H1 (cell line): ENCODE measurements at regions not wholly inside any gene's neighbourhood (a gene's known extent, or its start where the extent isn't known, plus 50 kb on each side); places are given as distances from the start of the nearest gene placed in this dataset.

Experiments used
- CTCF ChIA-PET: fragments of 300-600 bp; sonication (Branson Sonifier 250); formaldehyde crosslinking; loops from one replicate; lab custom pipeline; 2021; ENCODE audit not compliant: partially characterized antibody; lab: Charles Lee
- POLR2A ChIA-PET: fragments of 300-600 bp; sonication (Branson Sonifier 250); formaldehyde crosslinking; loops from one replicate; lab custom pipeline; 2021; ENCODE audit warnings: inconsistent platforms; ENCODE audit not compliant: partially characterized antibody; lab: Charles Lee
- DNase-seq, 2 experiments: peaks; one replicate each; pipeline versions ENCODE4 v3.0.0 to v3.0.0-alpha.2; 2010 to 2022; ENCODE audit warnings: low spot score in 2 of 2, low read depth in 1 of 2, mixed read lengths in 1 of 2
- FAIRE-seq: peaks from 2 replicates; lab custom pipeline; 2011; peaks lifted over from hg19 to GRCh38; lab: Jason Lieb, UNC
- H2AFZ ChIP-seq: 2 replicates; pipeline ENCODE4 v1.8.1; 2012; ENCODE audit warnings: low read length, inconsistent platforms
- H2AK5ac ChIP-seq: 2 replicates; pipeline ENCODE4 v1.6.1; 2013; ENCODE audit warnings: low read depth, low read length
- H2BK120ac ChIP-seq: replicated peaks from 2 replicates; pipeline ENCODE3; 2013; ENCODE audit warnings: low read depth, low read length, inconsistent platforms
- H2BK12ac ChIP-seq: 2 replicates; pipeline ENCODE4 v1.6.1; 2013; ENCODE audit warnings: low read depth, low read length
- H2BK15ac ChIP-seq: 2 replicates; pipeline ENCODE4 v1.6.1; 2013; ENCODE audit warnings: low read length
- H2BK20ac ChIP-seq: 2 replicates; pipeline ENCODE4 v1.6.1; 2013; ENCODE audit warnings: low read length
- H2BK5ac ChIP-seq: 2 replicates; pipeline ENCODE4 v1.6.1; 2013; ENCODE audit warnings: low read depth, low read length
- H3K14ac ChIP-seq: 2 replicates; pipeline ENCODE4 v1.6.1; 2013; ENCODE audit warnings: inconsistent platforms; ENCODE audit not compliant: insufficient read length
- H3K18ac ChIP-seq: 2 replicates; pipeline ENCODE4 v1.6.1; 2013; ENCODE audit warnings: low read length; ENCODE audit errors: extremely low read depth
- H3K23ac ChIP-seq: 2 replicates; pipeline ENCODE4 v1.6.1; 2013; ENCODE audit warnings: inconsistent platforms; ENCODE audit not compliant: insufficient read length
- H3K23me2 ChIP-seq: 2 replicates; pipeline ENCODE4 v1.6.1; 2013; ENCODE audit warnings: low read depth, low read length
- H3K27ac ChIP-seq: 2 replicates; pipeline ENCODE4 v1.6.1; 2011; ENCODE audit warnings: low read depth, low read length, inconsistent platforms
- H3K27me3 ChIP-seq, 4 experiments: replicated peaks in 1 of 4; 1 replicate in 1 of 4; 2 replicates in 3 of 4; pipeline versions ENCODE4 v1.6.1 to v1.8.1; 2011 to 2013; ENCODE audit warnings: low read length in 3 of 4, mild to moderate bottlenecking in 3 of 4, inconsistent platforms in 2 of 4, mixed read lengths in 2 of 4, moderate library complexity in 1 of 4; ENCODE audit not compliant: control insufficient read depth in 3 of 4, insufficient read depth in 3 of 4; ENCODE audit errors: extremely low read depth in 1 of 4
- H3K36me3 ChIP-seq, 4 experiments: 2 replicates each; pipeline versions ENCODE4 v1.6.1 to v1.8.1; 2011 to 2013; ENCODE audit warnings: mild to moderate bottlenecking in 4 of 4, low read length in 3 of 4, moderate library complexity in 2 of 4, control low read depth in 1 of 4, inconsistent platforms in 1 of 4; ENCODE audit not compliant: insufficient read depth in 4 of 4, control insufficient read depth in 2 of 4
- H3K4ac ChIP-seq: replicated peaks from 2 replicates; pipeline ENCODE3; 2013; ENCODE audit warnings: low read length, low read depth, mixed read lengths, inconsistent platforms; ENCODE audit not compliant: insufficient read length
- H3K4me1 ChIP-seq, 4 experiments: replicated peaks in 1 of 4; 1 replicate in 1 of 4; 2 replicates in 3 of 4; pipeline versions ENCODE4 v1.6.1 to v1.8.1; 2011 to 2013; ENCODE audit warnings: low read length in 3 of 4, inconsistent platforms in 2 of 4, mixed read lengths in 1 of 4; ENCODE audit not compliant: insufficient read depth in 4 of 4, control insufficient read depth in 3 of 4
- H3K4me2 ChIP-seq, 2 experiments: 2 replicates each; pipeline versions ENCODE4 v1.6.1 to v1.8.1; 2011 to 2013; ENCODE audit warnings: low read depth in 2 of 2, low read length in 2 of 2, control low read depth in 1 of 2, inconsistent platforms in 1 of 2, mild to moderate bottlenecking in 1 of 2; ENCODE audit not compliant: insufficient read depth in 1 of 2
- H3K4me3 ChIP-seq, 4 experiments: fragments of 200-600, 300-600 bp in 1 of 4; sonication (generic), shearing (Covaris generic), sonication (Bioruptor Twin) in 1 of 4; 2 replicates each; pipeline versions ENCODE4 v1.5.1 to v1.8.1; 2011 to 2016; ENCODE audit warnings: low read length in 4 of 4, low read depth in 3 of 4, control low read depth in 2 of 4, inconsistent platforms in 2 of 4, mild to moderate bottlenecking in 2 of 4, mixed read lengths in 1 of 4, moderate library complexity in 1 of 4; ENCODE audit not compliant: insufficient read depth in 2 of 4; ENCODE audit errors: extremely low read depth in 1 of 4
- H3K56ac ChIP-seq: replicated peaks from 2 replicates; pipeline ENCODE3; 2013; ENCODE audit warnings: low read depth, mild to moderate bottlenecking, mixed read lengths, low read length, inconsistent platforms; ENCODE audit not compliant: insufficient read length
- H3K79me1 ChIP-seq: 2 replicates; pipeline ENCODE4 v1.6.1; 2013; ENCODE audit warnings: low read depth, low read length, control low read depth
- H3K79me2 ChIP-seq, 2 experiments: 2 replicates each; pipeline versions ENCODE4 v1.6.1 to v1.8.1; 2012 to 2013; ENCODE audit warnings: low read length in 2 of 2, mild to moderate bottlenecking in 2 of 2, inconsistent platforms in 1 of 2; ENCODE audit not compliant: insufficient read depth in 2 of 2, control insufficient read depth in 1 of 2
- H3K9ac ChIP-seq, 4 experiments: replicated peaks in 1 of 4; 1 replicate in 1 of 4; 2 replicates in 3 of 4; pipeline versions ENCODE4 v1.6.1 to v1.8.1; 2011 to 2013; ENCODE audit warnings: low read depth in 3 of 4, low read length in 3 of 4, control low read depth in 2 of 4, mild to moderate bottlenecking in 2 of 4, moderate library complexity in 2 of 4, inconsistent platforms in 1 of 4; ENCODE audit errors: extremely low read depth in 1 of 4
- H3K9me3 ChIP-seq, 2 experiments: 2 replicates each; pipeline versions ENCODE4 v1.6.1 to v1.8.1; 2012 to 2013; ENCODE audit warnings: mild to moderate bottlenecking in 2 of 2, moderate library complexity in 2 of 2, control low read depth in 1 of 2, inconsistent platforms in 1 of 2, low read depth in 1 of 2, low read length in 1 of 2, mixed read lengths in 1 of 2; ENCODE audit not compliant: insufficient read depth in 2 of 2
- H4K20me1 ChIP-seq, 2 experiments: replicated peaks in 1 of 2; 2 replicates each; pipeline versions ENCODE3 to v1.8.1; 2011 to 2013; ENCODE audit warnings: inconsistent platforms in 2 of 2, low read length in 2 of 2, mild to moderate bottlenecking in 1 of 2; ENCODE audit not compliant: insufficient read depth in 2 of 2, control insufficient read depth in 1 of 2
- H4K5ac ChIP-seq: 2 replicates; pipeline ENCODE4 v1.6.1; 2013; ENCODE audit warnings: low read length, low read depth, mixed read lengths, inconsistent platforms; ENCODE audit not compliant: insufficient read length
- H4K8ac ChIP-seq: 2 replicates; pipeline ENCODE4 v1.8.0; 2013; ENCODE audit warnings: mild to moderate bottlenecking, moderate library complexity, low read length, inconsistent platforms; ENCODE audit not compliant: insufficient read depth; ENCODE audit errors: extremely low read depth
- H4K91ac ChIP-seq: replicated peaks from 2 replicates; pipeline ENCODE3; 2013; ENCODE audit warnings: low read length, mixed read lengths, inconsistent platforms; ENCODE audit not compliant: insufficient read length
- BACH1 ChIP-seq: IDR thresholded peaks from 2 replicates; pipeline ENCODE4 v1.6.1; 2012; ENCODE audit warnings: low read length, improper control_type of control experiment
- BCL11A ChIP-seq, 2 experiments: IDR thresholded peaks; one replicate each; pipeline ENCODE4 v1.6.1; 2011; ENCODE audit warnings: low read depth in 2 of 2, low read length in 2 of 2, mild to moderate bottlenecking in 2 of 2
- CHD2 ChIP-seq: IDR thresholded peaks from 2 replicates; pipeline ENCODE4 v1.6.1; 2012; ENCODE audit warnings: low read length, improper control_type of control experiment
- EP300 ChIP-seq, 2 experiments: IDR thresholded peaks; 1 replicate in 1 of 2; 2 replicates in 1 of 2; pipeline ENCODE4 v1.6.1; 2011 to 2012; ENCODE audit warnings: low read depth in 2 of 2, low read length in 2 of 2, mild to moderate bottlenecking in 2 of 2, borderline replicate concordance in 1 of 2, inconsistent platforms in 1 of 2, moderate library complexity in 1 of 2
- KDM1A ChIP-seq: fragments of 200-600, 300-600 bp; sonication (generic); IDR thresholded peaks from 2 replicates; pipeline ENCODE4 v1.7.1; 2016; ENCODE audit warnings: mild to moderate bottlenecking, low read length, borderline replicate concordance
- RBBP5 ChIP-seq: IDR thresholded peaks from 2 replicates; pipeline ENCODE4 v1.7.1; 2012; ENCODE audit warnings: low read depth, mild to moderate bottlenecking, inconsistent platforms, low read length, moderate library complexity, borderline replicate concordance
- SP4 ChIP-seq: IDR thresholded peaks from 2 replicates; pipeline ENCODE4 v1.6.1; 2012; ENCODE audit warnings: low read length, inconsistent platforms
- SUZ12 ChIP-seq: fragments of 200-600 bp; sonication (generic); IDR thresholded peaks from 2 replicates; pipeline ENCODE4 v1.6.1; 2012; ENCODE audit warnings: mild to moderate bottlenecking, inconsistent platforms, low read length, moderate library complexity, mixed read lengths
- TAF1 ChIP-seq: IDR thresholded peaks from 2 replicates; pipeline ENCODE4 v1.6.1; 2011; ENCODE audit warnings: mild to moderate bottlenecking, low read depth, low read length
- TCF12 ChIP-seq: IDR thresholded peaks from 2 replicates; pipeline ENCODE4 v1.6.1; 2011; ENCODE audit warnings: low read depth, mild to moderate bottlenecking, low read length
- WGBS, 2 experiments: shearing (Covaris generic) in 1 of 2; methylation state at CpG; one replicate each; pipeline versions ENCODE4 v1.1.6 to v1.1.7; 2013 to 2015; ENCODE audit warnings: low lambda C conversion rate in 2 of 2, mixed read lengths in 2 of 2, inconsistent platforms in 1 of 2, low coverage in 1 of 2, missing lambda C conversion rate in 1 of 2; ENCODE audit not compliant: insufficient replicate concordance in 2 of 2, insufficient coverage in 1 of 2, insufficient read length in 1 of 2; ENCODE audit errors: extremely low coverage in 1 of 2, missing lambda C conversion rate in 1 of 2; 5-methylcytosine and 5-hydroxymethylcytosine counted together
- TF ChIP-seq, protein P1 (sequence below): IDR thresholded peaks from 2 replicates; pipeline ENCODE4 v1.6.1; 2012; ENCODE audit warnings: low read length, inconsistent platforms

DNA sequence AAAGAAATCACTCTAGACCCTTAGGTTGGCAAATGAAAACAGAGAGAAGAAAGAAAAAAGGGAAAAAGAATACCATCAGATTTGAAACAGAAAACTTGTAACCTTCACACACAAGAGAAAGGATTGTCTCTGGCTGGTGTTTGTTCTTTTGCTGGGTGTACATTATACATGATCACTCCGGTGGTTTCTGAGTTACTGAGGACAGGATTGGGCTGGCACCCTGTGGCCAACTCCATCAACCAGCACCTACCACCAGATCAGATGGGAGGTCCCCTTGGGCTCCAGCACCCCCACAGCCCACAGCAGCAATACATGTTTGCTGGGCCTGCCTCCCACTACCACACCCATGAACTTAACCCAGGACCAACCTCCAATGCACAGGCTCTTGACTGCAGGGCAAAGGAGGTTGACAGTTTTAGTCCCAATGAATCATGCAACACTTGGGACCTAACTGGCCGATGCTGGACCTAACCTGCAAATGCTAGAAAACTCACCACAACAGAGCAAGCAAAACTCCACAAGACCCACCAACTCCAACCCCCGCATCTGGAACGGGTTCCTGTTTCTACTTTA lies 308.3 kb downstream of the SOX9 start:
- H3K79me2 ChIP-seq, result no peaks in the 10 kb centered on the region
- H3K56ac ChIP-seq, result no peak overlapping the region
- H3K79me1 ChIP-seq, result no peaks in the 10 kb centered on the region
- no peak overlapping the region for H2BK15ac ChIP-seq
- 92% methylated on average over 4 of the region's 4 CpGs; no CpG with 5 or more reads in 1 of the 2 experiments for WGBS, 2 experiments
- POLR2A ChIA-PET, result no interaction called here
- H3K14ac ChIP-seq, result no peak overlapping the region
- no peak overlapping the region; a peak in 1 of 7 replicates for H3K9ac ChIP-seq
- H3K36me3 ChIP-seq, result no peaks in the 10 kb centered on the region
- no peak overlapping the region for H2AFZ ChIP-seq
- H3K23ac ChIP-seq, result no peak overlapping the region
- peak overlapping the region; percentile 29; the same call in 1 of the 2 replicates for H4K8ac ChIP-seq
- FAIRE-seq, result no peak
- no peaks in the 10 kb centered on the region for H3K9me3 ChIP-seq
- no peak overlapping the region for H4K5ac ChIP-seq
- no peak overlapping the region for H3K27ac ChIP-seq
- H3K4ac ChIP-seq, result no peak overlapping the region
- H2BK120ac ChIP-seq, result no peak overlapping the region
- TF ChIP-seq BCL11A (IDR thresholded peaks at IDR 0.05; ENCODE audit: low read depth in 2 of 2, low read length in 2 of 2) (no peak), TAF1 (no peak), SUZ12 (no peak), BACH1 (no peak), EP300 (IDR thresholded peaks at IDR 0.05; ENCODE audit: borderline replicate concordance in 1 of 2, low read depth in 2 of 2, low read length in 2 of 2) (no peak), SP4 (no peak), RBBP5 (no peak), CHD2 (no peak), TCF12 (no peak), KDM1A (no peak)
- TF ChIP-seq, protein P1, sequence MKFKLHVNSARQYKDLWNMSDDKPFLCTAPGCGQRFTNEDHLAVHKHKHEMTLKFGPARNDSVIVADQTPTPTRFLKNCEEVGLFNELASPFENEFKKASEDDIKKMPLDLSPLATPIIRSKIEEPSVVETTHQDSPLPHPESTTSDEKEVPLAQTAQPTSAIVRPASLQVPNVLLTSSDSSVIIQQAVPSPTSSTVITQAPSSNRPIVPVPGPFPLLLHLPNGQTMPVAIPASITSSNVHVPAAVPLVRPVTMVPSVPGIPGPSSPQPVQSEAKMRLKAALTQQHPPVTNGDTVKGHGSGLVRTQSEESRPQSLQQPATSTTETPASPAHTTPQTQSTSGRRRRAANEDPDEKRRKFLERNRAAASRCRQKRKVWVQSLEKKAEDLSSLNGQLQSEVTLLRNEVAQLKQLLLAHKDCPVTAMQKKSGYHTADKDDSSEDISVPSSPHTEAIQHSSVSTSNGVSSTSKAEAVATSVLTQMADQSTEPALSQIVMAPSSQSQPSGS, result no peak
- TF ChIP-seq, all 59 proteins: peak for 0
- H2AK5ac ChIP-seq, result no peak overlapping the region
- H4K91ac ChIP-seq, result no peak overlapping the region
- H2BK12ac ChIP-seq, result no peak overlapping the region
- CTCF ChIA-PET, result interaction anchor here (0.6 to 1.3 kb wide), 4 partner anchors 16 to 281 kb away, joined by 3 to 6 read pairs (median 4); no protein-coding TSS in a partner anchor
- no peak overlapping the region for H3K4me2 ChIP-seq
- H2BK20ac ChIP-seq, result no peak overlapping the region
- H3K27me3 ChIP-seq, result no peaks in the 10 kb centered on the region
- H3K18ac ChIP-seq, result peak overlapping the region; percentile 13; the same call in 1 of the 2 replicates
- no peak overlapping the region for H3K4me3 ChIP-seq
- H4K20me1 ChIP-seq, result no peaks in the 10 kb centered on the region
- H2BK5ac ChIP-seq, result no peak overlapping the region
- peaks cover 0 to 6% (median 2%) of the 10 kb centered on the region in 4 experiments; a peak in 3 of 7 replicates for H3K4me1 ChIP-seq
- no peak for DNase-seq
- no peaks in the 10 kb centered on the region for H3K23me2 ChIP-seq
